NCI-H526 treated with DMSO at 0.1 percent for 48 hours (cell line): ENCODE measurements at regions not wholly inside any gene's neighbourhood (a gene's known extent, or its start where the extent isn't known, plus 50 kb on each side); places are given as distances from the start of the nearest gene placed in this dataset.

ENCODE experiments used
- DNase-seq: peaks from one replicate; lab custom pipeline; 2025; lab: John Stamatoyannopoulos, UW

DNA sequence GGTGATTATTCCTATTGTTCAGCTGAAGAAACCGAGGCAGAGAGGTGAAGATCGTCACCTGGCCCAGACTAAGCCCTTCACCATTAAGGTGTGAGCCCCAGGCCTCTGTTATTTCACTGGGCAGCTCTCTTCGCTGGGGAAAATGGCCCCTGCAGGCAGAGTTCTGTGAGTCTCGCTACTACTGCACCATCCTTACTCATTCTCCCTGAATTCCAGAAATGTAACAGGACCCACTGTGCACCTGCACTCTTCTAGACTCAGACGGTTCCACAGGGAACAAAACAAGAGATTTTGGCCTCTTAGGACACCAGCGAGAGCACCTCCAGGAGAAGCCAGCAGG is 147.7 kb upstream of the GLI2 start:
- no peak for DNase-seq

DNA sequence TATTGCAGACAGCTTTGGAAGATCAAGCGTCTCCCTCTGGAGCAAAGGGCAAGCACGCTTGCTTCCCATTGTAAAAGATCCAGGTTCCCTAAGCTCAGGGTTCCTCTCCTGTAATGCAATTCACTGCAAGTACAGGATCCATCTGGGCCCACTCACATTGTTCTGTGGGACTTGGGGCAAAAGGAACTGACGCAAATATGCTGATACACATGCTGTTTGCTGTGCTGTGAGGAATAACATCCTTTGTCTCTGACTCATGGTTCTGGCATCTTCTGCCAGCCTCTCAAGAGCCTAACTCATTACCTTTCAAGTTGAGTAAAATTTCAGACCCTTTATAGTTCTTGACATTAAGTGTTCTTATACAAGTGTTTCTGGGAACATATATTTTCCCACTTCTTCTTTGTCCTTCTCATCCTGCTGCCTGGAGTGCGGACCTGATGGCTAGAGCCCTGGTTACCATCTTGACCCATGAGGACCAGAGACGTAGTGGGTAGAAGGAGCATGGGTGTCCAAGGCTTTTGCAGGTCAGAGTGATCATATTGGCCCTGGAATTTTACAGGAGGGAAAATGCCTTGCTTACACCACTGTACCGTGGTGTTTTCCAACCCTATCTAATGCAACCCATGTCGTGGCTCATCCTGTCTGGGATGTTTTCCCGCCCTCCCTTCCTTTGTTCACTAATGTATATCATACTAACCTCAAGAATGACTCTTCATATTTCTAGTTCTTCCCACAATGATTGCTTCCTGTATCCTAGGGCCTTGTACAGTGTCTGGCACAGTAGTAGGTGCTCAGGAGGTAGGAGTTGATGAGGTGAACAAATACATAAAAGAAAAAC is 145.7 kb upstream of the GLI2 start:
- no peak for DNase-seq

DNA sequence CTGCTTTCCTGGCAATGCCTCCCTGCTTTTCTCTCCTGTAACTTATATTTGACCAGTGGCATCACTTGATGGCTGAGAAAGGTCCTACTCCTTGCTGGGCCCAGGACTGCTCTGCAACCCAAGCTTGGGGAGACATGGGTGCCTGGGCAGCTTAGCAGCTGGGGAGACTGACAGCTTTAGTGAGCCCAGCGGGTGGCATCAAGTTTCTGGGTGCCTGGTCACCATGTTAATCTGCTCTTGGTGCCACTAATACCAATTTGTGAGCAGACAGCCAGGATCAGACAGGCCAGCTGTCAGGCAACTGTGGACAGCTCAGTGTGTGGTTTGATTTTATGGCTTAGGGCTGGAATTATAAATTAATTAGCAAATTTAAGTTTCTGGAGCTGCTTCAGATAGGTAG is 144.8 kb upstream of the GLI2 start:
- no peak for DNase-seq

DNA sequence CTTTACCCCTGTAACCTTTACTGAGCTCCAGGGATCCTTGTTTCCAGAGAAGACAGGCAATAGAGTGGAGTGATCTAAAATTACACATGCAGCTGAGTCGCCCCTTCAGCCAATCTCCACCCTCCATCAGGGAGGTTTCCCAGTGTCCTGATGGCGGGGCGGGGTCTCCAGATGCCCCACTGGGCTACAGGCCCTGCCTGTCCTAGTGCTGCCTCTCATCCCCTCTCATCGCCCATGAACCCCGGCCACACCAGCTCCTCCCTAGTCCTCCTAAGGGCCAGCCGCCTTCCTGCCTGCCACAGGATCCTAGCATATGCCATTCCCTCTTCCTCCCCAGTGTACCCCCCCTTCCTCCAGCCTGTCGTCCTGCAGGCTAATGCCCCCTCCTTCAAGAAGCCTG is 144.1 kb upstream of the GLI2 start:
- DNase-seq, result no peak

DNA sequence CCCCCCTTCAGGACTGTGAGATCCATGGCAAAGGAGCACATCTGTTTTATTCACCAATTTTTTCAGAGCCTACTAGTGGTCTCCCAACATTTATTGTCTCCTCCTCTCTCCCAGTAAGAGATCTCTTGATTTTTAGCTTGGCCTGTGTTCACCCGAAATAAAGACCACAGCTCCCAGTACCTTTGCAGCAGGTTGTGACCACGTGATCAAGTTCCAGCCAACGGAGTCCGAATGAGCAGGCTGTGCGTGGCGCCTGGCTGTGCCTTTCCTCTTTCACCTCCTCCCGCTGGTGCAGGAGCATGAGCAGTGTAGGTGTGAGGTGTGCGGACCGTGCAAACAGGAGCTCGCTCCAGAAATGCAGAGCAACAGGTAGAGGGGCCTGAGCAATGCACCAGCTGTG is 143.6 kb upstream of the GLI2 start:
- no peak for DNase-seq

DNA sequence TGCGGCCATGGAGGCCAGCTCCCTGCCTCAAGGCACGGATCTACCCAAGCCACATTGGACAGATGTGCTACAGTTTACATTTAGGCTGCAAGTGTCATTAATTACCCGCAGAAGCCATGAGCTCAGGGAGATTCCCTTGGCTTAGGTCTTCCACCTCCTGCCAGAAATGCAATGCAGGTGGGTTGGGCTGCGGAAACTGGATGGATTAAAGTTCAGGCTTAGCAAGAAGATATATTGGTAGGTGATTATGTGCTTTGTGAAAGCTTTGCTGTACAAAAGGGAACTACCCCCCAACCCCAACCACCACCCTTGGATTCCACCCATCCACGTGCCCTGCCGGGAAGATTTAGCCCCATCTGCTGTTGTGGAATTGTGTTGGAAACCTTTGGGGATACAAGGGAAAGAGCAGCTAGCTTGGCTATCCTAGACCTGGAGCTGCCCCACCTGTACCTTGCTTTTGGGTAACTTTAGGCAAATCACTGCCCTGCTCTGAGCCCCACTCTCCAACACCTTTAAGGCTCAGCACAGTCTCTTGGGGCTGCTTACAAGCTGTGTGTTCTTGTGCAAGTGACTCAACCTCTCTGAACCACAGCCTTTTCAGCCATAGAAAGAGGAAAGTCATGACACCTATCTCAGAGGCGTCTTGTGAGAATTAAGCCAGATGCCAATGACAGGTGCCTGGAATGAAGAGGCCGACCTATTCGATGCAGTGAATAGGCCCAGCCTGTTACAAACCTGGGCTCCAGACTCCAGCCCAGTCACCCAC is 141.6 kb upstream of the GLI2 start:
- DNase-seq, result no peak

DNA sequence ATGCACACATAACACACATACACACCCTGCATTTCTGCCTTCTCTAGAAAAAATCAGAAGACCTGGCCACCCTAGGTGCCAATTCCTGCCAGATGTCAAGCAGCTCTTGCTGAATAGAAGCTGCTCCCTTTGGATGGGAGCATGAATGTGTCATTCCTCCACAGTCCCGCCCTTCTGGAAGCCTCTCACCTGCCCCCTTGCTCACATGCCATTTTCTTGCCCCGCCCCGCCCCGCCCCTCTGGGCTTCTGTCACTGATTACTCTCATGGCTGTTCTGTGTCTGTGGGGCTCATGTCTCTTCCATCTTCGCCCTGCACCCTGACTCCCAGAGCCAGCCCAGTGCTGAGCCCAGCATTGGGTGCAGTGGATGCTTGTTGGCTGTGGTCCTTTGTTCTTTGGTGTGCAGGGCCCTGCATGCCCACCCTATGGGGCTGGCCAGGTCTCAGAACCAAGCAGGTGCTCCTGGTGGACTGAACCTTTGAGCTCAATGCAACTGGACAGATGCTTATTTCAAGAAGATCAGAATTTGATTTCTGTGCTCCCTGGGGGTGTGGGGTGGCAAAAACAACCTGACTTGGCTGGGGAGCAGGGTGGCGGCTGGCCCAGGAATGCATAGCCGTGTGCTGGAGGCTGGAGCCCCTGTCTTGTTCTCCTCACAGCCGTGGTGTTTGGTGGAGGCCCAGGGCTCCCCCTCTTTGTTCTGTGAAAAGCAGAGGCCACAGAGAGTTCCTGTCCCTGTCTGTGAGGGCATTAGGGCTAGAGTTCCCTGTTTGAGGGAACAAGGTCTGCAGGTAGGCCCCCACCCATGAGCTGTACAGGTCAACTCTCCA is 140.6 kb upstream of the GLI2 start:
- no peak for DNase-seq

DNA sequence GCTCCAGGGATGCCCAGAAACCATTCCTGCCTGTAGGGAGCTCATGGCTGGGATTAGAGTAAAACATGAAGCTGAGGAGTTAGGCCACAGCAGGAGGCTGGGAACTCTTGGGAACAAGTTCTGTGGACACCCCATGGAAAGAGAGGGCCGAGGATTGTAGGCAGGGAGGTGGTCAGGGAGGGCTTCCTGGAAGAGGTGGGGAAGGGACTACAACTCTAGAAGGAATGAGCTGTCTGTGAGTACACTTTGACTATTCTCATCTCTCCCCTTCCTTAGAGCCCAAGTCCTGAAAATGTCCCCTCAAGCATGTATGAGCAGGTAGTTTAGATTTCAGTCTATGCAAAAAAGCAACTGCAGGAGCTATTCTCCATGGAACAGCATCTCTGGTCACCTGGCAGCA is 139.9 kb upstream of the GLI2 start:
- DNase-seq, result no peak

DNA sequence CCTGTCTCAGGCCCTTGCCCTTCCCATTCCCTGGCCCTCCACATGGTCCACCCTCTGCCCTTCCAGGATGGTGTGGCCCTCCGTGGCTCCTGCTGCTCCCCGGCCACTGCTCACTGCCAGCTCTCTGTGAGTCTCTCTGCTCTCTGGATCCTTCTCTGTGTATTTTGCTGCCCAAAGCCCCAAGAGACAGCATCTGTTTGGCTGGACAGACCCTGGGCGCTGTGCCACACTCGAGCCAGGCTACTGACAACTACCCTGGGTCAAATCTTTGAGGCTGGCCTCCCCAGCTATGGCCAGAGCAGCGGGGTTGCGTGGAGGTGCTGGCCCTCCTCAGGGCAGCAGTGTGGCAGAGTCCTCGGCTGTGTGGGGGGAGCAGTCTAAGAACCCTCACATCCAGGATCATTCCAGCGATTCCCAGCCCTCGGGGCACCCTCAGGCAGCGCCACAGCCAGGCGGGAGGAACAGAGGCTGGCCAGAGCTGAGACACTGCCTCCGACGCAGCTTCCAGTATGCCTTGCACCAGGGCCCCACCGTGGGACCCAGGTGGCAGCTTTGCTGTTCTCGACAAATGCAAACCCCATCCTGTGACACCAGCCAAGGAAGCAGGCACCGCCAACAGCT is 139.4 kb upstream of the GLI2 start:
- no peak for DNase-seq

DNA sequence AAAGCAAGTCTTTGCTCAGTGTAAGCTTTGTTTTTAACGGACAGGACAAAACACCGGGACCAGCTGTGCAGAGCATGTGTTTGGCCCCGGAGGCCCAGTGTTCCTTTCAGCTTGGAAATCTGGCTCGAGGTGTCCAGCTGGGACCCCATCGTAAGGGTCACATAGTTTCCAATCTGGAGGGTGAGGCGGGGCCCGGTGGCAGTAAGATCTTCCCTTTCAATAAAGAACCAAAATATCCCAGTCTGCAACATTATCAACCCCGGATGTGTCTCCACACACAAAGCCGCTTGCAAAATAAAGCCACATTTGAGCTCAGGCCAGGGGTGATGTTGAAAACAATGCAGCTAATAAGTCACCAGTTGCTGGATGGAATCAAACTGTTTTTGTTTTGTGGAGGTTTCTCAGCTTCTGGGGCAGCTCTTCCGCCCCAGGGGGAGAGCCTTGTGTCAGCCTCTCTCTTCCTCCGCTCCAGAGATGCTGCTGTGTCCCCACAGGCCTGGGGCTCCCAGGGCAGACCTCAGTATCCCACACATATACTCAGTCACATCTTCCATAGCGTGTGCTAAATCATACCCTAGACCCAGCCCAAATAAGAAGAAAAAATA is 138.6 kb upstream of the GLI2 start:
- no peak for DNase-seq

DNA sequence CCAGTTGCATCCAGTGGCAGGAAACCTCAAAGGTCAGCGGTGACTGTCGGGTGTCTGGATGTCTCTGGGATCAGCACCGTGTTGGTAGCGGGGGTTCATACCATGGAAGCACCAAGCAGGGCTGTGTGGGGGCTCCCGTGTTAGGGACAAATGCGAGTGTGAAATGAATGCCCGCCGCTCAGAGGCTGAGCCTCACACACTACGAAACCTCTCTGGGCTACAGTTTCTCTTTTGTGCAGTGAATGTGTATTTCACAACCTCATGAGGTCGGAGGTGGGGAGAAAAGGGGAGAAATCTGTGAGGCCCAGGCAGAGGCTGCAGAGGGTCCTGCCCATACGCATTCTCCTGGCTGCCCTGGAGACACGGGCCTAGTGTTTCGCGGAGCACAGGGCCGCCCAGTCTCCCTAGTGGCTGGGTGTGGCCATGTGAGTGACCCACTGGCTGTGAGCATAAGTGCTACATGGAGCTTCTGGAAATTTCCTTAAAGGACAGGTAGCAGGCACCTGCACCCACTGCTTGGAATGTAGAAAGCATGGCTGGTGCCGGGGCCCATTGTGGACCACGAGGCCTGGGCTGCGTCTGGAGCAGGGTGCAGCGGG is 138.0 kb upstream of the GLI2 start:
- DNase-seq, result no peak

DNA sequence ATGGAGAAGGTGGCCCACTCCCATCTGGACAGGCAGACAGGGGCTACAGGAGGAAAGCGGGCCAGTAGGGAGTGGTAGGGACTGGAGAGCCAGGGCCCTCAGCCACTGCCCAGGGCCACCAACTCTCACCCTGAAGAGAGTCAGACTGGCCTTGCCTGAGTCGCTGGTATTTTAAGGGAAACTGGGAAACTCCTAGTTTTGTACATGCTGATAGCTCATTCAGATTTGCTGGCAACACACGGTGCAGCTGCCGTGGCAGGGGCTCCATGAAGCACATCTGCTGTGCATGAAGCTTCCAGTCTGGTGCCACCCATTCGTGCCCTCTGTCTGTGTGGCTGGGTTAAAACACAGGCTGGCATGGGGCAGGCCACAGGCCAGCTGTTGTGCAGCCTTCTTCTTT is 137.3 kb upstream of the GLI2 start:
- no peak for DNase-seq

DNA sequence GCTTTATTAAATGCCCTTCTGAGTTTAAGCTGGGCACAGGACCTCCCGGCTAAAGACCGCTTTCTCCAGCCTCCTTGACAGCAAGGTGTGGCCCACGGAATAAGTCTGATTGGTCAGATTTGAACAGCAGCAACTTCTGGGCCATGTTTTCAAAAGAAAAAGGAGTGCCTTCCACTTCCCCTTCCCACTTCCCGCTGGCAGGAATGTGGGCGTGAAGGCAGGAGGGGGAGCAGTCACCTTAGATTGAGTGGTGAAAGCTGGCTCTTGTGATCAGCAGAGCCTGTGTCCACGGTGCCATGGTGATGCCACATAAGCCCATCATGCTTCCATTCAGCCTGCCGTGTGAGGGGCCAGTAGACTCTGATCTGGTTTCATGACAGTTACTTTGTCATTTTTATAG is 136.6 kb upstream of the GLI2 start:
- no peak for DNase-seq

DNA sequence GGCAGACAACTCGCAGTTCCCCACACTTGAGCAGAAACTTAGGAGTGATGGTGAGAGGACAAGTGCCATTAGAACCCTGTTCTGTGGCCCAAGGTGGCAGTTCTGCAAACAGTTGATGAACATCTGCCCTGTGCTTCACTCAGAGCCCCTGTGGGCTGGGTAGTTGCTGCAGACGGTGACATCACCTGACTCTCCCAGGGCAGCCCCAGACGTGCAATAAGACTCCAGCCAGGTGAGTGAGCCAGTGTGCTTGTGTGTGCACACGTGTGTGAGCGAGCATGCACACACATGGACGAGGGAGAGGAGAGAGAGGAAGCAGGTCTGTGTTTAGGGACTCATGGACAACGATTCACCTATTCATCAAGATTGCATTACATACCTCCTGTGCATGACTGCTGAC is 136.0 kb upstream of the GLI2 start:
- DNase-seq, result no peak

DNA sequence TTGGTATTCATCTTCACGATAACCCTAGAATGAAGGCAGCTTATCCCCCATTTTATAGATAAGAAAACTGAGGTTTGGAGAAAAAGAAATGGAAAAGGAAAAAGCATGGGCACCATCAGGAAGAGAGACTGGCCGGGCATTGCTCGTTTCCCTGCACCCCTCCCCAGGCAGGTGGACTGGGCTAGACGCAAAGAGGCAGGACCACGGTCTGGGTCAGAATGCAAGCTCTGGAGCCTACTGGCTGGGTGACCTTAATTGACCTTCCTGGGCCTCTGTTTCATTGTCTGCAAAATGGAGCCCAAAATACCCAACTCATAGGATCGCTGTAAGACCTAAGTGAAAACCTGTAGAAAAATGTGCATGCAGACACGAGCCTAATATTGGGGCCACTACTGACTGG is 135.3 kb upstream of the GLI2 start:
- no peak for DNase-seq

DNA sequence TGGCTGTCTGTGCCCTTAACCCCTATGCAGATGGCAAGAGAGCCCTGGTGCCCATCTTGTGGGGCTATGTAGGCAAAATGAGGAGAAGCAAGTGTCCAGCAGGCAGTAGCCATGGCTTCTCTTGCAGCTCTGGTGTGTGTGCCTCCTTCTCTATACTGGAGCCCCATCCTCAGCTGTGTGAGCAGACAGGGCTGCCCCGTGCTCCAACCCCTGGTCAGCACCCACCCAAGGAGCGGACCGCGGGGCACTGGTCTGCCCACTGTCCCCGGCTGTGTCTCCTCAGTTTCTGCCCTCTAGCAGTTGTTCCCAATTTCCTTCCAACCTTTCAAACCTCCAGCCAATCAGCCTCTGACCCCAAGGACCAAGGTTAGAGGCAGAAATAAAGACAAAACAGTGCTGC is 134.9 kb upstream of the GLI2 start:
- DNase-seq, result no peak

DNA sequence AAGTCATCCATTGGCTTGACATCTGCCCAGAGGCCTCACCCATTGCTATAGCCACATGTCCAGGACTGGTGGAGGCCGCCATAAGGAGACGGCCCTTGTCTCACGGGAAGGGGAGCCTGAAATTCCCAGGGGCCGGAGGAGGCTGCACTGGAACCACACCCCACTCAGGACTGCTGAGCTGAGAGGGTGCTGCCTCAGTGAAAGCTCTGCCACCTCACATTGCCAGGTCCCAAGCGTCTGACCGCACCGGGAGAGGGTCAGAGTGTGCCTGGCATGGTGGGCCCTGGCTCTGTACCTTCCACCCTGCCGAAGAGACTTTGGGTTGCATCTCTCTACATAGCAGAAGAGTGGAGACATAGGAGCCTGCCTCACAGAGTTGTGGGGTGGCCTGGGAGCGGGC is 134.1 kb upstream of the GLI2 start:
- DNase-seq, result no peak

DNA sequence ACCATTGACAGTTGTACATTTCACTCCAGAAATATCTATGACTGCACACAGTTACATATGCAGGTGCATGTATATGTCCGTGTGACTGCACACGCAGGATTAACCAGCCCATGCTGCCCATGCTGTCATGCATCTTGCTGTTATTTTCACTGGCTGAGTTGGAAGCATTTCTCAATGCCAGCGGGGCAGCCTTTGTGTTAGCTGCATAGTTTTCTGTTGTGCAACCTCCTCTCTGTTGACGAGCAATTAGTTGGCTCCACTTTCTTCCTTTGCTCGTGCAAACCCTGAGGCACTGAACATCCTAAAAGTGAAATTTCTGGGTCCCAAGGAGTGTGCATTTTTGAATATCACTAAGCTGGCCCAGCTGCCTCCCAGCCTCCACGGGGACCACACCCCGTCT is 133.4 kb upstream of the GLI2 start:
- DNase-seq, result no peak

DNA sequence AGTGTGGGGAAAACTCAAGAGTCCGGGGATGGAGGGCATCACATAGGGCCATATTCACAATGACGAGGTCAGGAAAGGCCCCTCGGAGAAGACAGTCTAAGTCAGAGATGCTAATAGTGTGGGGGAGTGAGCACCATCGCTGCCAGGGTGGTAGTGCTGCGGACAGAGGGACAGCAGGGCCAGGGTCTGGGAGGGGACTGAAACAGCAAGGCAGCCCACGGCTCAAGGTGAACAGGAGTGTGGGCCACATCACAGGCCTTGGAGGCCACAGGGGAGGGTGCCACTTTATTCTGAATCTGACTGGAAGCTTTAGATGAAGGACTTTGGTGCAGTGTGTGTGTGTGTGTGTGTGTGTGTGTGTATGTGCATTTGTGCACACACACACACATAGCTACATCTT is 130.9 kb upstream of the GLI2 start:
- no peak for DNase-seq

DNA sequence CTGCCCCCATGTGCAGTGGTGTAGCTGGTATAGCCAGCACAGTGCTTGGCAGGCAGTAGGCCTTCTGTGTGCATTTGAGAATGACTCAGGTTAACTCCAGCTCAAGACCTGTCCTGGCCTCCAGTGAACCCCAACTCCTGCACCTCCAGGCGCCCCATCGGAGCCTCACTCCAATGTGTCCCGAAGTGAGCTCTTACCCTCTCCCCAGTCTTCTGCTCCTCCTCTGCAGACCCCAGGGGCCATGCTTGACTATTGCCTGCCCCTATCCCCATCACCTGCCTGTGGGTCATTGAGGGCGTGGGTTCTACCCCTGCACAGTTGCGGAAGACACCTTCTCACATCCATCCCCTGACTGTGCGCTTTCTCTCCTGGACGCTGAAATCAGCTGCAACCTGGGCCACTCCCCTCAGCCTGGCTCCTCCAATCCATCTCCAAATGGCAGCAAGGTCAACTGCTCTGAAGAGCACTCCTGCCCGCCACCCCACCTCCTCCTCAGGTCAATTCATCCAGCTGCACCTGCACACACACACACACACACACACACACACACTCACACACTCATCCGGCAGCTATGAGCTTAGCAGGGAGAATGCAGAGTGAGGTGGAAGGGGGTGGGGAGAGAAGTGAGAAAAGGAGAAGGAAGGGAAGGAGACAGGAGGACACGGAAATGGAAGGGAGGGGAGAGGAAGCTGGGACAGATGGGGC is 130.3 kb upstream of the GLI2 start:
- DNase-seq, result no peak

DNA sequence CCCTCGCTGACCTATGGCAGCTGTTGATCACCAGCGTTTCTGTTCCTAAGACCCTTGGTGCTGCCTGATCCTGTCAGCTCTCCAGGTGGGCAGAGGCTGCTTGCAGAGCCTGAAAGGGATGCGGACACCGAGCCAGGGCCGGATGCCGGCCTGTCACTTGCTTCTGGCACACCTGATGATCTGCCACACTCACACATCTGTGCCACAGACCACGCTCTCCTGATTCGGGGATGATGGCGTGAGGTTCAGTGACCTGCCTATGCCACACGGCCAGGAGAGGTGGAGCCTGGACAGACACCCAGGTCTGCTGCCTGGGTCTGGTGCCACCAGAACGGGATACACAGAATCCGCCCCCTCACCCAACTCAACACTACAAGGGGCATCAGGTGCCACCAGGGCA is 129.4 kb upstream of the GLI2 start:
- DNase-seq, result no peak
